Amniotic stem cell (primary cell): ENCODE measurements at regions not wholly inside any gene's neighbourhood (a gene's known extent, or its start where the extent isn't known, plus 50 kb on each side); places are given as distances from the start of the nearest gene placed in this dataset.
"Not testable (repeated sequence)": the region's sequence is repeated elsewhere in the genome, so short reads cannot be mapped to it uniquely, and the experiment has no call there.

Experiments
- DNase-seq: peaks from one replicate; lab custom pipeline; 2025; lab: John Stamatoyannopoulos, UW

GRCh38 chr6:6946206-6947155 lies 161.3 kb upstream of the RREB1 start:
- DNase-seq: no peak

GRCh38 chr6:6950373-6951145 lies 157.2 kb upstream of the RREB1 start:
- no peak for DNase-seq

- no peak for DNase-seq
Measured at GRCh38 chr6:6951355-6951754, 156.4 kb upstream of the RREB1 start.

GRCh38 chr6:6952484-6952883 lies 155.3 kb upstream of the RREB1 start:
- DNase-seq: no peak

GRCh38 chr6:6952927-6953326 lies 154.8 kb upstream of the RREB1 start:
- not testable (repeated sequence) for DNase-seq

- no peak for DNase-seq
Measured at GRCh38 chr6:6960571-6961251, 147.1 kb upstream of the RREB1 start.

GRCh38 chr6:6962086-6962485 lies 145.7 kb upstream of the RREB1 start:
- DNase-seq: no peak

- DNase-seq: no peak
Measured at GRCh38 chr6:6962699-6963098, 145.1 kb upstream of the RREB1 start.

- not testable (repeated sequence) for DNase-seq
Measured at GRCh38 chr6:6963390-6963789, 144.4 kb upstream of the RREB1 start.

- no peak for DNase-seq
Measured at GRCh38 chr6:6964675-6965074, 143.1 kb upstream of the RREB1 start.

GRCh38 chr6:6966127-6966526 lies 141.6 kb upstream of the RREB1 start:
- no peak for DNase-seq

GRCh38 chr6:6966569-6966968 lies 141.2 kb upstream of the RREB1 start:
- DNase-seq: no peak

- DNase-seq: no peak
Measured at GRCh38 chr6:6968357-6968730, 139.4 kb upstream of the RREB1 start.

GRCh38 chr6:6968731-6969552 lies 138.8 kb upstream of the RREB1 start:
- no peak for DNase-seq

GRCh38 chr6:6969761-6970223 lies 138.0 kb upstream of the RREB1 start:
- no peak for DNase-seq

- no peak for DNase-seq
Measured at GRCh38 chr6:6970851-6971250, 136.9 kb upstream of the RREB1 start.

- no peak for DNase-seq
Measured at GRCh38 chr6:6971369-6971768, 136.4 kb upstream of the RREB1 start.

- no peak for DNase-seq
Measured at GRCh38 chr6:6972456-6972855, 135.3 kb upstream of the RREB1 start.

- DNase-seq: no peak
Measured at GRCh38 chr6:6973721-6974120, 134.0 kb upstream of the RREB1 start.

- DNase-seq: no peak
Measured at GRCh38 chr6:6975459-6976111, 132.2 kb upstream of the RREB1 start.

GRCh38 chr6:6976193-6976592 lies 131.6 kb upstream of the RREB1 start:
- DNase-seq: no peak
